NCI-H1436 (cell line): ENCODE measurements at regions not wholly inside any gene's neighbourhood (a gene's known extent, or its start where the extent isn't known, plus 50 kb on each side); places are given as distances from the start of the nearest gene placed in this dataset.

Source experiments
- DNase-seq: peaks from one replicate; lab custom pipeline; 2025; lab: John Stamatoyannopoulos, UW

DNA sequence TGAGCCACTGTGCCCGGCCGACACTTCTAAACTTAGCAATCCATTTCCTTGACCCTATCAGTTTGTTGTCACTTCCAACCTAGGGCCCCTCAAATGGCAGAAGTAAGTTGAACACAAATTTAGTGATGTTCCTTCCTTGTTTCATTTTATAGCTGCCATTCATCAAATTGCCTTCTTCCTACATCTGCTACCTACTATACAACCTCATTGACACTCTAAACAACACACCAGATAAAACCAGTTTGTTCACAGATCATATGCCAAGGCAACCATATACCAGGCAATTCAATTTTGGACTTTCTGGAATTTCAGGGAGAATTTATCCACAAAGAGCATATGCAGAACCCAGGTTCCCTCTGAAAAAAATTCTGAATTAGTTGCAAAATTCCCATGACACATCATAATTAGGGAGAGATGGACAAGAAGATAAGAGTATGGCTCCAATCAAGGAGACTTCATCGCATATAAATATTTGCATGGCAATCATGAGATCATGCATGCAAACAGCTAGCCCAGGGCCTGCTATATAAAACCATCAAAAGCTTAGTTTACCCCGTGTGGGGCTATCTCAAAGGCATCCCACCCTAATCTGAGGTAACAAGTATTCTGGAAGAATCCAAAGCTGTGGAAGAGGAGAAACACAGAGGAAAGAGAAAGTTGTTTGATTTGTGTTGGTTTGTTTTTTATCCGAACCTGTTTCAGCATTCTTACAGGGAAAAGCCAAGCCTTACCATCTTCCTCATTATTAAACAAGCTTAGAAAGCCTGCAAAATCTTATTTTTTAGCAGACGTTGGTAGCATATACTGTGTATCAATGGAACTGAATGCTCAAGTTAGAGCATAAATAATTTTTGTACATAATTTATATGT lies 132.8 kb upstream of the TNFAIP3 start:
- no peak for DNase-seq

DNA sequence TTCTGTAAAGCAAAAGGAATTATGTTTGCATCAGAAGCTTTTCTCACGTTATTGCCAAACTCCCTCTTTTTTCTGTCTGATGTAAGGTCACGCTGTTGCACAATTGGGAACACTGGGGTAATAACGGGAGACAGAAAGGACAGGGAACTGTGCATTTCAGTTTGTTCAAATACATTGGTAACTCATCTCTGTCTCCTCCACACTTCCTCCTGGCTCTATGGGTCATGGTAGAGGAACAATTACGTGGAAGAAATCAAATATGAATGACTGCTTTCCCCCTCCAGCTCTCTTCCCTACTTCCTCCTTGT lies 132.2 kb upstream of the TNFAIP3 start:
- DNase-seq = no peak

DNA sequence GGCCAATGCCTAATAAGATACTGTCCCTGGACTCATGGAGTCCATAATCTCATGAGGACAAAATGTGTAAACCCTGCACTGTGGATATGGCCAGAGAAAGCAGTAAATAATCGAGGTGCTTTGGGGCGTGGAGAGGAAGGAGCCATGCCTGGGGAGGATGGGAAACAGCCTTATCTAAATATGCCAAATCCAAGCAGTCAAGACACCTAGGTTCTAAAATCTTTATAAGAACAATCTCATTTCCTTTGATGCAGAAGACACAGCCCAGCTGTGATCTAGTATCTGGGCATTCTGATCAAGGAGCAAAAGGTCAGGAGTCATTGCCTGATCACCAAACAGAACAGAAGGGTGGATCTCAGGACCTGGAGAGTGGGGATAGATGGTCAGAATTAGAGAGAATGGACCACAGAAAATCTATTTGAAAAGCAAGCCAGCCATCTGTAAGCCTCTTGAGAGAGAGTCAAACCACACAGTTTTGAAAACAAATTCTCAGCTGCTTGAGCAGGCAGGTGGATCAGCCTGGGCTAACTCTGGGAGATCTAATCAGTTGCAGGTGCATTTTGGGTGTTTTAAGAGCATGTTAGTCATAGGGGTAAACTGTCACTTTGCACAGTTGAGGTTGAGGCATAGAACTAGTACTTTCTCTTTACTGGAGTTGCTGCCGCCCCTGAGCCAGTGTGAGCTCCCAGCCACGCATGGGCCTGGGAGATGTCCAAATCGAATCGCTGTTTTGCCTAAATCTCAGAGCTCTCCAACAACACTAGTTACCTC lies 130.8 kb upstream of the TNFAIP3 start:
- no peak for DNase-seq

DNA sequence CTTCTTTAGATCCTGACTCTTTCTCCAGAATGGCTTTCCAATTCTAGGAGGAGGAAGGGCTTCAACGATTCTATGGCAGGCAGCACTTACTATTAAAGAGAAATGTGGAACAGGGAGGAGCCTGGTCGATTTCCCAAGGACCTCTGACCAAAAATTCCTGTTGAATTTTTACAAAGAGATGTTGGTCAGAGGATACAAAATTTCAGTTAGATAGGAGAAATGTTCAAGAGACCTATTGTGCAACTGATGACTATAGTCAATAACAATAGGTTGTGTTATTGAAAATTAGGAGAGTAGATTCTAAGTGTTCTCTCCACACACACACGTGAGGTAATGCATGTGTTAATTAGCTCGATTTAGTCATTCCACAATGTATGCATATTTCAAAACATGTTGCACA lies 130.1 kb upstream of the TNFAIP3 start:
- DNase-seq = no peak

DNA sequence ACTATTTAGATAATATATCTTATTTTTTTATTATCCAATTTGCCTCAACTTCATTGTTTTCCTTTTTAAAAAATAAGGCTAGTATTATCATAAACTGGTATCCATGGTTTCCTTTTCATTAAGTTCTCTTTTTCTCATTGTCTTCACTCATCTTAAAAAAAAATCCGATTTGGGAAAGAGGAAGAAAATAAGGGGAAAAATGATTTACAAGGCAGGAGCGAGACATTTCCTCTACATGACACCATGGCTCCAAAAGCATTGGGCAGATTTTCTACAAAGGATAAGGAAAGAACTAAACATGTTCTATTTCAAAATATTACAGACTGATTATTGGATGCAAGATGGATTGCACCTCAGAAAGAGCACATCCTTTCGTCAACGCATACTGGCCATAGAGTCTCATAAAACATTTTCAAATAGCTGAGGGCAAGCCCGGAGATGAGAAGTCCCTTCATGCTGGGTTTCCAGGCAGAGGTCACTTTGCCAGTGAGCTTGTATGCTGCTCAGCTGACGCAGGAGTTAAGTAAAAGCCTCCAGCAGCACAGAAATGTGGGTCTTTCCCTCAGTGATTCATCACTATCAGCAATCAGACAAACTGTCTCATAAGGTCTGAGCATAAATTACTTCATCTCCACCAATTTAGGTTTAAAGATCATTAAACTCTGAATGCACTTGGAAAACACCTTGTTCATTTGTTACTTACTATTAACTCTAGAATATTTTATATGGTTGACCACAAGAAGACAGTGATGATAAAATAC lies 129.0 kb upstream of the TNFAIP3 start:
- DNase-seq = no peak

DNA sequence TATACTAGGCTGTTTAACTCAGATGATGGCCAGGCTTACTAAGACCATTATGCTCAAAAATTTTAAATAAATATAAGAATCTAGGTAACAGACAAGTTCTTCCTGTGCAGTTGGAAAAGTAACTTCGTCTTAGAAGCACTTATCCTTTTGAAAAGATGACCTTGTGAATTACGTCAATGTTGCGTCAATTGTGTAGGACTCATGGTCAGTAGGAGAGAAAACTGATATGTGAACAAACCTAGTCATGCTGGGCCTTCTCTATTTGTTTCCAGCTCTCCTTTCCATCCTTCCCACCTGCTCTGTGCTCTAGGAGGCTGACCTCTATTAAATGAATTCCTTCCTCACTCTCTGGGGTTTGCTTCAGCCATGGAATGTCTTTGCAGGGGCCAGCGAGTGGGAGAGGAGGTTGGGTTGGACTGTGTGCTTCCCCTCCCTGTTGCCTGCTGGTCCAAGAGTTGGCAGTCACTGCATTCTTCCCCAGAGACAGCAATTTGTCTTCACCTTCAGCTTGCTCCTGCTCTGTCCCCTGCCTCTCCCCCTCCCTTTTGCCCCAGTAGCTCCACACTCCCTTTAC lies 128.0 kb upstream of the TNFAIP3 start:
- no peak for DNase-seq

DNA sequence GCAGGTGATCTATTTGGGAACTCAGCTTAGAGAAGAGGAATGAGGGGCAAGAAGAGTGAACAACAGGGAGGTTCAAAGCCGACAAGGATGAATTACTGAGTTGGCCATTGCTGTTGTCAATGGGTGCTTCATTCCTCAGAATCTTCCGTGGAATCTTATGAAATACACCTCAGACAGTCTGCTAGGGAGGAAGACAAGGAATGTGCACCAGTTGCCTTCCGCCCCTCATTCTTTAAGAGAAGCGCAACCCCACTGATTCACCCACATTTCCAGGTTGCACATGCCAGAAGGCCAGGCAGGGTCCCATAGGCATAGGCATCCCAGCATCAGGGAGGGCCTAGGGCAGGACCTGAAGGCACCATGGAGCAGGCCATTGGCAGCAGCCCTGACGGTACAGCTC lies 127.5 kb upstream of the TNFAIP3 start:
- no peak for DNase-seq

DNA sequence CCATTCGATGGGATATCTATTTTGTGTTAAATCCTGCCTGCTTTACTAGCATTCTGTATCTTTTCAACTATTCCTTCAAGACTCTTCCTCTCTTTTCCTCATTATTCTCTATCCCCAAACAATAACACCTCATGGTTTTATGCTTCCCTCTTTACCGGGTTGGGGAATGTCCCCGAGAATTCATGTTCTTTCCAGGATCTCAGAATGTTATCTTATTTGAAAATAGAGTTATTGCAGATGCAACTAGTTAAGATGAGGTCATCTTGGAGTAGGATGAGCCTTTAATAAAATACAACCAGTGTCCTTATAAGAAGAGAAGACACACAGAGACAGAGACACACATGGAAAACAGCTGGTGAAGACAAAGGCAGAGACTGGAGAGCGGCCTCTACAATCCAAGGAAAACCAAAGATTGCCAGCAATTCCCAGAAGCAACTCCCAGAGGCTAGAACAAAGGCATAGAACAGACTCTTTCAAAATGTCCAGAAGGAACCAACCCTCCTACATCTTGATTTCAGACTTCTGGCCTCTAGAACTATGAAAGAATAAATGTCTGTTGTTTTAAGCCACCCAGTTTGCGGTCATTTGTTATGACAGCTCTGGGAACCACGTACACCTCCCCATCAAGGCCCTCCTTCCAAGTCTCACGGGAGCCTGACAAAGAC lies 126.8 kb upstream of the TNFAIP3 start:
- no peak for DNase-seq

DNA sequence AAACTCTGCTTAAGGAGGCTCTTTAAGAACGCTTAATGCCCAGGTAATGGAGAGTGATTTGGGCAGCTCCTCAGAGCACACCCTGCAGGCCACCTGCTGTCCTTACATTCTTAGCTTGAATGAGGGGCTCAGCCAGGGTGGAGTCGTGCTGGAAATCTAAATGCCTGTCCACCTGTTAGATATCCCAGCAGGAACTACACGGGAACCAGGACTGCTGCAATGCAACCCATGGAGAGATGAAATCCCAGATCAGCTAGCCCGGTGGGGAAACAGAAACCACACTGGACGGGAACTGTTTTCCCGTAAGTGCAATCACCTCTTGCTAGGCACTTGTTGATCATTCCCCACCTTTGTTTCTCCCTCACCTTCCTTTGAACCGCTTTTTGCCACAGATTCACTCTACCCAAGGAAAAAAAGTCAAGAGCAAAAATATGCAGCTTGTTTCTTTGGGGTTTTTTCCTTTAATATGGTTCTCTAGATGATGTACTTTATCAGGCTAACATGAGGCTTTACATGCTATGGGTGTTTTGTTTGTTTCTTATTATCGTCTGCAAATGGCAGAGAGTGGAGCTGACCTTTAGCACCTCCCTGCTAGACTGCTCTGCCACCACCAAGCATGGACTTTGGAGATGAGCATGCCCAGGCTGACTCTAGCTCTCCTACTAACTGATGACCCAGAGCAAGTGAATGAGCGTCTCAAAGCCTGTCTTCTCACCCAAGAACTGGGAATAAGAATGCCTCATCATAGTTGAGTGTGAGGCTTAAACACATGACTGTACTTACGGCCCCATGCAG lies 125.9 kb upstream of the TNFAIP3 start:
- DNase-seq = no peak

DNA sequence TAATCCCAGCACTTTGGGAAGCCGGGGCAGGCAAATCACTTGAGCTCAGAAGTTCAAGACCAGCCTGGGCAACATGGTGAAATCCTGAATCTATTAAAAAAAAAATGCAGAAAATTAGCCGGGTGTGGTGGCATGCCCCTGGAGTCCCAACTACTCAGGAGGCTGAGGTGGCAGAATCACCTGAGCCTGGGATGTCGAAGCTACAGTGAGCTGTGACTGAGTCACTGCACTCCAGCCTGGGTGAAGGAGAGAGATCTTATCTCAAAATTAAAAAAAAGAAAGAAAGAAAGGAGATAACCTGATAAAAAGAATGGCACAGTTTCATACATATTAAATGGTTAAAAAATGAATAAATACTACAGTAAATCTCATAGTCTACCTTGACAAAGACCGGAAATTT lies 123.6 kb upstream of the TNFAIP3 start:
- DNase-seq = no peak

DNA sequence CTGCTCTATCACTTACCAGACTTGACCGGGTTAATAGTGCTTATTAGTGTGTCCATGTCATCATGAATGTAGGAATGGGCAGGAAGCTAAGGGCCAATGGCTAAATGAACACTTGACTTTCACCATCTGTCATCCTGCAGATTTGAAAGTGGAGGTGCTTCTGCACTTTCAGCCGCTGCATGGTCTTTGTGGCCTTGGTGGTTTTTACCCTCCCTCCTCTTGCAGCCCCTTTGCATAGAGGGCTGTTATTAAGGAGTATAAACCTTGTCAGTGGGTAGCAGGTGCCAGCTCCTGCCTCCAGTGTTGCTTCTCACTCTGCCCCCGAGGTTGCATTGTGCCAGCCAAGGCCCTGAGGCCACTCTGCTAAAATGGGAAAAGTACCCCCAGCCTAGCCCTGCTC lies 122.2 kb upstream of the TNFAIP3 start:
- no peak for DNase-seq

DNA sequence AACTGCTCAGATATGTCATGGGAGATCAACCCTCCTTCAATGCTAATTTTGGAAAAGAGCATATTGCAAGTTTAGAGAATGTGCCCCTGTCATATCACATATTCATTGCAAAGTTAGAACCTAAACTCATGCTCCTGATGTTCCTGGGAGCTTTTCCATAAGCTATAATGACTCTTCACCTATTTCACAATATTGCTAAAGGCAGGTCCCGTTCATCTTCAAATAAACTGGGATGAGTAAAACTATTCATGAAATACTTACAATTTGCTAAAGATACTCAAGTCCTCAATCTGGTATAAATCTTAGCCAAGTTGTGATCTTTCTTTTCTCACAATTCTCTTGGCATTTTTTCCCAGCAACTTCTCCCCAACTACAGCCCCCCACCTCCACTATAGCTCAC lies 121.7 kb upstream of the TNFAIP3 start:
- DNase-seq = no peak

DNA sequence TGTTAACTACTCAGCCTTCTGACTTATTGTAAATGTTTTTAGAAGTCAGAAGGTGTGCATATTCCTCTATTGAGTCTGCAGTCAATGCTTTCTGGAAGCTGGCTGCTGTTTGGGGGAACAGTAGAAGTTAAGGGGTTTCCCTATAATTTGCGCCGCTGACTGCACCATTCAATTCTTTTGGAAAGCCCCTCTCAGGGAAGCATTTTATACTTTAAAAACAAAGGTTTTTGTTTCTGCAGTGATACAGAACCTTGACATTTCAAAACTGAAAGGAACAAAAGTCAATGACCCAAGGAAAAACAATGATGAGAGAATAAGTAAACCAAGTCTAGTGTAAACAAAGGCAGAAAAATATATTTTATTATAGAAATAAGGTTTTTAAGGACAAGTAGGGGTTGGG lies 120.8 kb upstream of the TNFAIP3 start:
- no peak for DNase-seq

DNA sequence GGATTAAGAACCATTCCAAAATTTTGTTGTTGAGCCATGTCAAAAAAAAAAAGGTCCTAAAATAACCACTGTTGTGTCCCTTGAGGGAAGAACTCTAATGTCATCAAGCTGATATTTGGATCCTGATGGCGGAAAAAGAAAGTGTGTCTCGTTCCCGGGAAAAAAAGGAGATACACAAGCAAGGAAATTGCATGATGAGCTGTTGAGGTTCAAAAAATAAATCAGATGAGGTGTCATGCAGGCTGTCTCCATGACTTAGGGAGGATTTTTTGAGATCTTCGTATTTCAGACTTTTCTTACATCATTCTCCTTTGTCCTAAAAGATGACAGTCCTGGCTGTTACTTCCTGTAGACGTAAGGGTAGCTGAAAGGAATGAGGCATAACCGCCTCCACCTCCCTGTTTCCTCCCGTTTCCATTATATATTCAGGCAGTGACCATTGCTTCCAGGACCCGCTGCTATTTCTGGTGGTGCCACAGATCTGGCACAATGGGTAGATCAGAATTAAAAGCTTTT lies 117.3 kb upstream of the TNFAIP3 start:
- no peak for DNase-seq

DNA sequence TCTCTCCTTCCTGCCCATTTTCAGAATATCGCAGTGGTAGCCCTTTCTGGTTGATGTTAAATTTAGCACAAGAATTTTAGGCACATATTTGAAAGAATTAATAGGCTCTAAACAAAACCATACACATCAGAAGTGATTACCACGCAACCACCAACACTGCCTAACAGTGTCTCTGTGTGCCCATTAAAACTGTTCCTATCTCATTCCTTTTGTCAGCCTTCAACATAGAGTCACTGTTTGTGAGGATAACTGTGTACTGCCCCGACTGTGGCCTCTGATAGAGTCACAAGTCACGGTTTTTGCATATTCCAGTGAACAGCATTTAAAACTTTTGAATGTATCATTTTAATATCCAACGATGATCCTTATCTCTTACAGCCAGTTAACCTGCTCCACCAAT lies 116.8 kb upstream of the TNFAIP3 start:
- DNase-seq = no peak

DNA sequence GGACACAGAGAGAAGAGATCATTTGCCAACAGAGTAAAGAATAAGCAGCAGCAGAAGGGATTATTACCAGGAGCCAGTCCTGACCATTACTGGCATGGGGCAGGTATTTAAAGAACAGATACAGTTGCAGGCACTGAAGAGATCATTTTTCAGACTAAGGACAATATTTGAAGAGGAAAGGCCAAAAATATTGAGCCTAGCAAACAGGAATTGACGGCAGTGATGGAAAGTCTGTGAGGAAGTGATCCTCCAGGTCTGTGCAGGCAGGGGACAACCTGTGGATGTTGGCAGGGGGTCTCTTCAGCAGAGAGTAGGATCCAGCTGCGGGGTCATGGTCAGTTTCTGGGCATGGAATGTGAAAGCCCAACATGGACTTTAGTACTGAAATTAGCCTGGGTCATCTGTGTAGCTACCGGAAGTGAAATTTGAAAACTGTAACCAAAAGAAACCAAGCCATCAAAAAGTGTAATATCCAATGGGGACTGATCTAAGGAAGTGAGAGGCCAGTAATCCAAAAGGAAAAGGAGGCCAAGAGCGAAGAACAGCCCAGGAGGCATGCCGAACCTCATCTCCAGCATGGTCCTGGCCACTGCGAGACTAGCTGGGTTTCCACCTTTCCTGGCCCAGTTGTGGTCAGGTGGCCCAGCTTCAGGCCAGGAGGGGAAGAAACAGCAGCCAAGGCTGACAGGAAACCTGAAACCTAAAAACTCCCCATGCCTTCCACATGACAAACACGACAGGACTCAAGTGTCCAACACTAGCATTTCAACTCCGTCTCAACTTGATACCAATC lies 115.1 kb upstream of the TNFAIP3 start:
- DNase-seq = no peak

DNA sequence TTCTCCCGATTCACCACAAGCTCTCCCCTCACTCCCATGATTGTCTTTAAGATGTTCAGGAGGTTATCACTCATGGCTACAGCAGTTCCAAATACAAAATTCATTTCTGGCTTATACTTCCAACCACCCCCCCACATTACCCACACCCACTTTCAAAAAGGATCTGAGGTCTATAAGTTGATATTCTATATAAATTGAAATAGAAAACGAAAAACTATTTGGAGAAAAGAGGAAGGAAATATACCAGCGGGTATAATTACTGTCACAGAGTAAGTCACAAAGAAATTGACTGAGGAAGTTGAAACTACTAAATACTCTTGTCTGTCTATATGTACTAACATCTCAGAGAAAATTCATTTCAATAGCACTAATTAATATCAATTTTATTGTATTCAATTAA lies 112.7 kb upstream of the TNFAIP3 start:
- no peak for DNase-seq

DNA sequence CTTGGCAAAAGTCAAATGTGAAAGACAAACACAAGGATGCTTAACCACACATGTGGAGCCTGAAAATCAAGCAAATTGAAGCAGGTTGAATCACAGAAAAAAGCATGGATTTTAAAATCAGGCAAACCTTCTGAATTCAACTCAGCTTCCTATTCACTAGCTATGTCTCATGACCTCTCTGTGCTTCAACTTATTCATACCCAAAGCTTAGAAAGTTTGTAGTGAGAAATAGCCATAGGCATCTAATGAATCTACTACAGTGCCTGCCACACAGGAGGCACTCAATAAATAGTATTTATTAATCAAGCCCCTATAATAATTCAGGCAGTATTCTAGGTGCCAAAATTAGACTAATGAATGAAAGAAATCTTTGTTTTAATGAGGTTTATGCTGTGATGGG lies 112.2 kb upstream of the TNFAIP3 start:
- DNase-seq = no peak

DNA sequence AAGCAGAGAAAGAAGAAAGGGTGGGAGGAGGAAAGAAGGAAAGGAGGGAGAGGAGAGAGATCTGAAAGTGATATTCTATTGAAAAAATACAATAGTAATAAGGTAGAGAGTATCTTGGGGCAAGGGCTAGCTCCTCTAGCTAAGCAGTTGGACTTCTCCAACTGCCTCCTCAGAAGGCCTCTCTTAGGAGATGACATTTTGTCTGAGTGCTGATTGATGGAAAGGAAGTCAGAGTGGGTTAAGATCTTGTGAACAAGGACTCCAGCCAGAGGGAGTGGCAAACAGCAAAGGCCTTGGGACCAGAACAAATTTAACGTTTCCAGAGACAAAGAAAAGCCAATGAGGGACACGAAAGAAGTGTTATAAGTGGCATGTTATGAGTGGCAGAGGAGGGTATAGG lies 111.8 kb upstream of the TNFAIP3 start:
- DNase-seq = no peak

DNA sequence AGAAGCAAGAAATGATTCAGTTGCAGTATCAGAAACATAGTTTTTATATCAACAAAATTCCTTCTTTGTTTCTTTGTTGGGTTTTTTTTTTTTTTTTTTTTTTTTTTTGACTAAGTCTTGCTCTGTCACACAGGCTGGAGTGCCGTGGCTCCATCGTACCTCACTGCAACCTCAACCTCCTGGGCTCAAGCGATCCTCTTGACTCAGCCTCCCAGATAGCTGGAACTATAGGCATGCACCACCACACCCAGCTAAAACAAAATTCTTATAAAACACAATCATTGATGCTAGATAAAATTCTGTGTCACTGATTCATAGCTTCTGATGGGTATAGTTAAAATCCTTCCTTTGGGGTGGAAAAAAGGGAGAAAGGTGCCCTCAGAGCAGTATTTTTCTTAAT lies 110.3 kb upstream of the TNFAIP3 start:
- DNase-seq = no peak
